ENCODE measurements at regions not wholly inside any gene's neighbourhood (a gene's known extent, or its start where the extent isn't known, plus 50 kb on each side); places are given as distances from the start of the nearest gene placed in this dataset.
"Not testable (repeated sequence)": the region's sequence is repeated elsewhere in the genome, so short reads cannot be mapped to it uniquely, and the experiment has no call there.

DNA sequence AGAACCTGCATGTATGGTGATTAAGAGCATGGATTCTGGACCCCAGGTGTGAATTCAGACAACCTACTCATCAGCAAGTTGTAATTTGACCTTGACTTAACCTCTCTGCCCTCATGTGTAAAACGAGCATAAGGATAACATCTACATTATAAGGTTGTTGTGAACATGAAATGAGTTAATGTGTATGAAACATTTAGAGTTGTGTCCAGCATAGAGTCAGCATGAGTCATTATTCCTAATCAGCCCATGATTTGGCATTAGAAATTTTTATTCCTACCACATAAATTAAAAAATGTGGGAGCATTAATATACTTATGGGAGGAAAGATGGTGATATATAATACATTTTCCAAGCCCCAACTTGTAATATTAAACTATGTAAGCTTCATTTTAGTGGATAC is 95.9 kb upstream of the DDHD1 start:
- Histone ChIP-seq H3K27me3 (ENCODE audit: control insufficient read depth, insufficient read depth, low read length) (no peaks in the 10 kb centered on the region), H3K9me3 (ENCODE audit: control insufficient read depth in 2 of 3, insufficient read depth in 1 of 3, low read length in 3 of 3) (no peaks in the 10 kb centered on the region), H3K4me3 (ENCODE audit: low read length in 3 of 3) (no peak overlapping the region), H3K27ac (ENCODE audit: low read depth in 2 of 2, low read length in 2 of 2) (no peak overlapping the region), H3K36me3 (ENCODE audit: control insufficient read depth in 2 of 3, insufficient read depth in 3 of 3, low read length in 3 of 3) (no peaks in the 10 kb centered on the region), H3K9ac (ENCODE audit: low read length in 3 of 3) (no peak overlapping the region), H3K4me1 (ENCODE audit: control insufficient read depth in 2 of 3, insufficient read depth in 2 of 3, low read depth in 1 of 3, low read length in 3 of 3) (peaks cover 0 to 6% (median 0%) of the 10 kb centered on the region in 3 donors)
- intact Hi-C loops (cut with DNase I) = no loop called here
- TF ChIP-seq, protein P1, sequence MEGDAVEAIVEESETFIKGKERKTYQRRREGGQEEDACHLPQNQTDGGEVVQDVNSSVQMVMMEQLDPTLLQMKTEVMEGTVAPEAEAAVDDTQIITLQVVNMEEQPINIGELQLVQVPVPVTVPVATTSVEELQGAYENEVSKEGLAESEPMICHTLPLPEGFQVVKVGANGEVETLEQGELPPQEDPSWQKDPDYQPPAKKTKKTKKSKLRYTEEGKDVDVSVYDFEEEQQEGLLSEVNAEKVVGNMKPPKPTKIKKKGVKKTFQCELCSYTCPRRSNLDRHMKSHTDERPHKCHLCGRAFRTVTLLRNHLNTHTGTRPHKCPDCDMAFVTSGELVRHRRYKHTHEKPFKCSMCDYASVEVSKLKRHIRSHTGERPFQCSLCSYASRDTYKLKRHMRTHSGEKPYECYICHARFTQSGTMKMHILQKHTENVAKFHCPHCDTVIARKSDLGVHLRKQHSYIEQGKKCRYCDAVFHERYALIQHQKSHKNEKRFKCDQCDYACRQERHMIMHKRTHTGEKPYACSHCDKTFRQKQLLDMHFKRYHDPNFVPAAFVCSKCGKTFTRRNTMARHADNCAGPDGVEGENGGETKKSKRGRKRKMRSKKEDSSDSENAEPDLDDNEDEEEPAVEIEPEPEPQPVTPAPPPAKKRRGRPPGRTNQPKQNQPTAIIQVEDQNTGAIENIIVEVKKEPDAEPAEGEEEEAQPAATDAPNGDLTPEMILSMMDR (IDR thresholded peaks at IDR 0.05; ENCODE audit: borderline replicate concordance, extremely low read depth, insufficient read depth) = no peak
- DNase-seq = no peak
- no peak for FAIRE-seq

DNA sequence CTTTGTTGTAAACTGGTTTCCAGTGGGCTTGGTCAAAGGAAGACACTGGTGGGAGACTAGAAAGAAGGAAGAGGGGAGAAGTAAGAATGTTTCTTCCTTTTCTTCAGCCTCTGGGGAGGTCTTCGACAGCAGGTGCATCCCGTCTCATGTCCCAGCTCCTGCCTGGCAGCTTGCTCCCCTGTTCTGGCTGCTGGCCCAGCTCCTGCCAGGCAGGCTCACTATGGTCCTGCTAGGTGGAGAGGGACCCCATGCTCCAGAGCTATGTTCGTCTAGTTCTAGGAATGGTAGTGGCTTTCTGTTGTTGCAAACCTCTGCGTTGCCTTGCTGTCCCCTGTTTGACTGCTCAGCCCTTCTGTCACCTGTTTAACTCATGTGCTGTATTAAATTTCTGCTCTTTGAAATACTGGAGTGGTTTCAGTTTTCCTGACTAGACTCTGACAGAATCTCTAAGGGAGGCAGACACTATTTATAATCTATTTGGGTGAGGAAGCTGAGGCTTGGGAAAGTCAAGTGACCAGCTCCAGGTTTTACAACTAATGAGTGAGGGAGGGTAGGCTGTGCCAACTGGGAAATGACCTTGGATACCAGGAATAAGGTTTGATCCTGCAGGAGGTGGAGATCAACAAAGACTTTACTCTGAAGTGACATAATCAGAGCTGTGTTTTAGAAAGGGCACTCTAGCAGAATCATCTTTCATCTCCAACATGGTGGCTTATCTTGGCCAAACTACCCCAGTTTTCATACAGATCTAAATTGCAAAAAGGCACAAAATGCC is 94.7 kb upstream of the DDHD1 start:
- Histone ChIP-seq H3K36me3 (ENCODE audit: control insufficient read depth in 2 of 3, insufficient read depth in 3 of 3, low read length in 3 of 3) (no peaks in the 10 kb centered on the region), H3K27me3 (ENCODE audit: control insufficient read depth, insufficient read depth, low read length) (no peaks in the 10 kb centered on the region), H3K27ac (ENCODE audit: low read depth in 2 of 2, low read length in 2 of 2) (no peak overlapping the region), H3K9me3 (ENCODE audit: control insufficient read depth in 2 of 3, insufficient read depth in 1 of 3, low read length in 3 of 3) (no peaks in the 10 kb centered on the region), H3K4me1 (ENCODE audit: control insufficient read depth in 2 of 3, insufficient read depth in 2 of 3, low read depth in 1 of 3, low read length in 3 of 3) (peaks cover 0 to 6% (median 0%) of the 10 kb centered on the region in 3 donors), H3K4me3 (ENCODE audit: low read length in 3 of 3) (no peak overlapping the region), H3K9ac (ENCODE audit: low read length in 3 of 3) (no peak overlapping the region)
- TF ChIP-seq, protein P1 (IDR thresholded peaks at IDR 0.05; ENCODE audit: borderline replicate concordance, extremely low read depth, insufficient read depth) = no peak
- intact Hi-C loops (cut with DNase I) = no loop called here
- FAIRE-seq = no peak
- DNase-seq = peak in 3 of 5 donors; percentile 16 to 60 (median 30)

DNA sequence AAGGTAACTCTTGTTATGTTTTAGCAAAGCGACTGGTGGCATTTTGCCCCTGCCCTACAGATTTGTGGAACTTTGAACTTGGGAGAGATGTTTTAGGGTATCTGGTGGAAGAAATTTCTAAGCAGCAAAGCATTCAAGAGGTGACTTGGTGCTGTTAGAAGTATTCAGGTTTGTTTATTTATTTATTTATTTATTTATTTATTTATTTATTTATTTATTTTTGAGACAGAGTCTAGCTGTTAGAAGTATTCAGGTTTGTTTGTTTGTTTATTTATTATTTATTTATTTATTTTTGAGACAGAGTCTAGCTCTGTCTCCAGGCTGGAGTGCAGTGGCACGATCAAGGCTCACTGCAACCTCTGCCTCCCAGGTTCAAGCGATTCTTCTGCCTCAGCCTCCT is 89.8 kb upstream of the DDHD1 start:
- FAIRE-seq; H3K4me3 ChIP-seq (ENCODE audit: low read length in 3 of 3); H3K36me3 ChIP-seq (ENCODE audit: control insufficient read depth in 2 of 3, insufficient read depth in 3 of 3, low read length in 3 of 3); DNase-seq; intact Hi-C loops (cut with DNase I); H3K9me3 ChIP-seq (ENCODE audit: control insufficient read depth in 2 of 3, insufficient read depth in 1 of 3, low read length in 3 of 3); H3K4me1 ChIP-seq (ENCODE audit: control insufficient read depth in 2 of 3, insufficient read depth in 2 of 3, low read depth in 1 of 3, low read length in 3 of 3); H3K27me3 ChIP-seq (ENCODE audit: control insufficient read depth, insufficient read depth, low read length); H3K9ac ChIP-seq (ENCODE audit: low read length in 3 of 3); H3K27ac ChIP-seq (ENCODE audit: low read depth in 2 of 2, low read length in 2 of 2): not testable (repeated sequence)

DNA sequence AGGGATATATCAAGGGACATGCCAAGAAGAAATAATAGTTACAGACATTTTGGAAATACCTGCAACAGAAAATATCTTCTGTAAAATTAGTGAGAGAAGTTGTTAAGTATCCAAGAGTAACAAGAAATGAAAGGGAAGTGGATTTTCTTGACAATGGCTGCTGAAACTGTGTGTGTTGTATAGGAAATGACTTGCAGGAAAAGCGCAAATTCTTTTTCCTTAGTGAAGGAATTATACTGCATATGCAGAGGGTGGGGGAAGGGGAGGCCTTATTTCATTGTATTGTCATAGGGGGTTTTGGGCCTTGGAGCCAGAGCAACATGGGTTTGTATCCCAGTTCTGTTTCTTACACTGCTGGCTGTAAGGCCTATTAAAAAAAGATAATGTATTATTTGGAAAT is 84.4 kb upstream of the DDHD1 start:
- Histone ChIP-seq H3K27ac (ENCODE audit: low read depth in 2 of 2, low read length in 2 of 2) (no peak overlapping the region), H3K9ac (ENCODE audit: low read length in 3 of 3) (no peak overlapping the region), H3K36me3 (ENCODE audit: control insufficient read depth in 2 of 3, insufficient read depth in 3 of 3, low read length in 3 of 3) (no peaks in the 10 kb centered on the region), H3K4me1 (ENCODE audit: control insufficient read depth in 2 of 3, insufficient read depth in 2 of 3, low read depth in 1 of 3, low read length in 3 of 3) (no peaks in the 10 kb centered on the region), H3K4me3 (ENCODE audit: low read length in 3 of 3) (no peak overlapping the region), H3K27me3 (ENCODE audit: control insufficient read depth, insufficient read depth, low read length) (no peaks in the 10 kb centered on the region), H3K9me3 (ENCODE audit: control insufficient read depth in 2 of 3, insufficient read depth in 1 of 3, low read length in 3 of 3) (no peaks in the 10 kb centered on the region)
- TF ChIP-seq, protein P1 (IDR thresholded peaks at IDR 0.05; ENCODE audit: borderline replicate concordance, extremely low read depth, insufficient read depth) = no peak
- DNase-seq (no peak), FAIRE-seq (no peak)
- intact Hi-C loops (cut with DNase I) = no loop called here
